GM19240 (cell line): ENCODE measurements at regions not wholly inside any gene's neighbourhood (a gene's known extent, or its start where the extent isn't known, plus 50 kb on each side); places are given as distances from the start of the nearest gene placed in this dataset.
"Not testable (repeated sequence)": the region's sequence is repeated elsewhere in the genome, so short reads cannot be mapped to it uniquely, and the experiment has no call there.

ENCODE experiments used
- DNase-seq: peaks from one replicate; pipeline ENCODE4 v3.0.0; 2011; ENCODE audit warnings: low spot score; ENCODE audit not compliant: insufficient read length

GRCh38 chr5:92944337-92944736 lies 636.7 kb downstream of the NR2F1-AS1 start:
- no peak for DNase-seq

GRCh38 chr5:92942762-92943161 lies 638.3 kb downstream of the NR2F1-AS1 start:
- no peak for DNase-seq

- DNase-seq = no peak
These were observed 639.2 kb downstream of the NR2F1-AS1 start for GRCh38 chr5:92941806-92942205.

GRCh38 chr5:92939428-92939827 lies 641.6 kb downstream of the NR2F1-AS1 start:
- DNase-seq = no peak

- DNase-seq = not testable (repeated sequence)
These were observed 643.6 kb downstream of the NR2F1-AS1 start for GRCh38 chr5:92937396-92937795.

GRCh38 chr5:92930057-92930456 lies 651.0 kb downstream of the NR2F1-AS1 start:
- DNase-seq = no peak

GRCh38 chr5:92927291-92927778 lies 653.7 kb downstream of the NR2F1-AS1 start:
- no peak for DNase-seq

- DNase-seq = no peak
These were observed 657.1 kb downstream of the NR2F1-AS1 start for GRCh38 chr5:92923885-92924284.

GRCh38 chr5:92922231-92922967 lies 658.6 kb downstream of the NR2F1-AS1 start:
- DNase-seq = no peak

GRCh38 chr5:92917044-92917443 lies 664.0 kb downstream of the NR2F1-AS1 start:
- no peak for DNase-seq

- no peak for DNase-seq
These were observed 665.0 kb downstream of the NR2F1-AS1 start for GRCh38 chr5:92916036-92916435.

- DNase-seq = no peak
These were observed 668.7 kb downstream of the NR2F1-AS1 start for GRCh38 chr5:92912283-92912682.

- DNase-seq = no peak
These were observed 669.2 kb downstream of the NR2F1-AS1 start for GRCh38 chr5:92911851-92912250.

- DNase-seq = no peak
These were observed 669.7 kb downstream of the NR2F1-AS1 start for GRCh38 chr5:92911293-92911692.

- DNase-seq = no peak
These were observed 671.4 kb downstream of the NR2F1-AS1 start for GRCh38 chr5:92909602-92909962.

GRCh38 chr5:92908952-92909601 lies 671.9 kb downstream of the NR2F1-AS1 start:
- DNase-seq = no peak

- DNase-seq = no peak
These were observed 672.9 kb downstream of the NR2F1-AS1 start for GRCh38 chr5:92907938-92908606.

GRCh38 chr5:92906798-92907376 lies 674.1 kb downstream of the NR2F1-AS1 start:
- DNase-seq = no peak

GRCh38 chr5:92904021-92904420 lies 677.0 kb downstream of the NR2F1-AS1 start:
- DNase-seq = no peak

- DNase-seq = no peak
These were observed 681.4 kb downstream of the NR2F1-AS1 start for GRCh38 chr5:92899611-92900010.

- no peak for DNase-seq
These were observed 684.3 kb downstream of the NR2F1-AS1 start for GRCh38 chr5:92896722-92897121.

GRCh38 chr5:92890841-92891244 lies 690.2 kb downstream of the NR2F1-AS1 start:
- no peak for DNase-seq
